IMR-90 (cell line): ENCODE measurements at regions not wholly inside any gene's neighbourhood (a gene's known extent, or its start where the extent isn't known, plus 50 kb on each side); places are given as distances from the start of the nearest gene placed in this dataset.

Experiments used
- ATAC-seq: fragments of 200-7000 bp; cut with Tn5 transposase; 2 replicates; pipeline ENCODE4 v1.9.1; 2020; ENCODE audit warnings: low read depth, mild to moderate bottlenecking, moderate library complexity
- BruUV-seq: library from RNA; stranded (reverse); fragments of 400-500 nt; replicated peaks from 2 replicates; lab custom pipeline; 2021; lab: Mats Ljungman, UMichigan
- CTCF ChIA-PET: fragments of 300-600 bp; formaldehyde crosslinking; extraction: SDS; loops from one replicate; lab custom pipeline; 2021; ENCODE audit warnings: antibody characterized with exemption; lab: Yijun Ruan, JAX
- POLR2A ChIA-PET: fragments of 300-600 bp; sonication (Branson Sonifier 250); formaldehyde crosslinking; loops from one replicate; lab custom pipeline; 2022; ENCODE audit warnings: antibody characterized with exemption; ENCODE audit not compliant: unreplicated experiment; lab: Charles Lee
- DNase-seq: peaks from one replicate; pipeline ENCODE4 v3.0.0; 2013
- H2AFZ ChIP-seq: replicated peaks from 2 replicates; pipeline ENCODE3; 2013; ENCODE audit warnings: low read length, mild to moderate bottlenecking; ENCODE audit not compliant: poor library complexity
- H2AK5ac ChIP-seq: 2 replicates; pipeline ENCODE4 v1.6.1; 2013; ENCODE audit warnings: low read depth, low read length, inconsistent platforms
- H2AK9ac ChIP-seq: replicated peaks from 2 replicates; pipeline ENCODE3; 2013; ENCODE audit warnings: mild to moderate bottlenecking, low read depth, low read length, moderate library complexity; ENCODE audit not compliant: poor library complexity
- H2BK120ac ChIP-seq: 2 replicates; pipeline ENCODE4 v1.6.1; 2013; ENCODE audit warnings: low read depth, low read length, inconsistent platforms
- H2BK15ac ChIP-seq: 3 replicates; pipeline ENCODE4 v1.6.1; 2013; ENCODE audit warnings: low read depth, low read length, inconsistent platforms
- H2BK20ac ChIP-seq: 2 replicates; pipeline ENCODE4 v1.6.1; 2013; ENCODE audit warnings: low read depth, mild to moderate bottlenecking, inconsistent platforms, low read length, moderate library complexity
- H2BK5ac ChIP-seq: 2 replicates; pipeline ENCODE4 v1.6.1; 2013; ENCODE audit warnings: mild to moderate bottlenecking, low read depth, low read length, inconsistent platforms; ENCODE audit not compliant: poor library complexity, severe bottlenecking
- H3K14ac ChIP-seq: replicated peaks from 2 replicates; pipeline ENCODE4 v1.6.1; 2013; ENCODE audit warnings: low read depth, low read length, inconsistent platforms
- H3K18ac ChIP-seq: 2 replicates; pipeline ENCODE4 v1.6.1; 2013; ENCODE audit warnings: low read depth, low read length, control low read depth
- H3K23ac ChIP-seq: 2 replicates; pipeline ENCODE4 v1.6.1; 2013; ENCODE audit warnings: low read depth, low read length, inconsistent platforms
- H3K27ac ChIP-seq: 2 replicates; pipeline ENCODE4 v1.5.1; 2013; ENCODE audit warnings: mild to moderate bottlenecking, control low read depth, low read length; ENCODE audit not compliant: insufficient read depth
- H3K27me3 ChIP-seq: 2 replicates; pipeline ENCODE4 v1.6.1; 2013; ENCODE audit warnings: low read length; ENCODE audit not compliant: control insufficient read depth, insufficient read depth
- H3K36me3 ChIP-seq: 2 replicates; pipeline ENCODE4 v1.6.1; 2013; ENCODE audit warnings: low read length, mixed read lengths; ENCODE audit not compliant: control insufficient read depth, insufficient read depth
- H3K4ac ChIP-seq: 2 replicates; pipeline ENCODE4 v1.6.1; 2013; ENCODE audit warnings: low read depth, low read length, inconsistent platforms
- H3K4me1 ChIP-seq: 2 replicates; pipeline ENCODE4 v1.6.1; 2013; ENCODE audit warnings: low read length, mixed read lengths; ENCODE audit not compliant: control insufficient read depth, insufficient read depth
- H3K4me2 ChIP-seq: 2 replicates; pipeline ENCODE4 v1.6.1; 2013; ENCODE audit warnings: low read depth, mild to moderate bottlenecking, control low read depth, low read length, moderate library complexity
- H3K4me3 ChIP-seq: 2 replicates; pipeline ENCODE4 v1.5.1; 2013; ENCODE audit warnings: low read depth, mild to moderate bottlenecking, control low read depth, low read length, moderate library complexity; ENCODE audit not compliant: insufficient read depth
- H3K56ac ChIP-seq: 2 replicates; pipeline ENCODE4 v1.6.1; 2013; ENCODE audit warnings: low read length, inconsistent platforms; ENCODE audit not compliant: insufficient read depth; ENCODE audit errors: extremely low read depth
- H3K79me1 ChIP-seq, 2 experiments: 2 replicates each; pipeline ENCODE4 v1.6.1; 2013; ENCODE audit warnings: low read length in 2 of 2, inconsistent platforms in 1 of 2, low read depth in 1 of 2
- H3K9ac ChIP-seq: 2 replicates; pipeline ENCODE4 v1.6.1; 2013; ENCODE audit warnings: low read depth, low read length, control low read depth
- H3K9me1 ChIP-seq: 2 replicates; pipeline ENCODE4 v1.6.1; 2013; ENCODE audit warnings: low read length, inconsistent platforms; ENCODE audit not compliant: insufficient read depth
- H3K9me3 ChIP-seq: 2 replicates; pipeline ENCODE4 v1.6.1; 2013; ENCODE audit warnings: low read length; ENCODE audit not compliant: control insufficient read depth, insufficient read depth
- H4K20me1 ChIP-seq: 2 replicates; pipeline ENCODE4 v1.6.1; 2013; ENCODE audit warnings: low read length, inconsistent platforms; ENCODE audit not compliant: insufficient read depth
- H4K5ac ChIP-seq: 2 replicates; pipeline ENCODE4 v1.6.1; 2013; ENCODE audit warnings: mild to moderate bottlenecking, low read depth, low read length, control low read depth
- H4K8ac ChIP-seq, 2 experiments: 2 replicates each; pipeline ENCODE4 v1.6.1; 2013; ENCODE audit warnings: low read depth in 2 of 2, low read length in 2 of 2, control low read depth in 1 of 2, inconsistent platforms in 1 of 2
- H4K91ac ChIP-seq: 2 replicates; pipeline ENCODE4 v1.6.1; 2013; ENCODE audit warnings: low read depth, low read length, inconsistent platforms; ENCODE audit not compliant: insufficient read depth
- BHLHE40 ChIP-seq: fragments of 150-350 bp; IDR thresholded peaks from 2 replicates; pipeline ENCODE4 v1.6.1; 2016; ENCODE audit warnings: mild to moderate bottlenecking, low read depth, low read length
- CHD1 ChIP-seq: IDR thresholded peaks from 2 replicates; pipeline ENCODE4 v1.6.1; 2012; ENCODE audit warnings: low read depth, low read length, improper control_type of control experiment
- FOS ChIP-seq: fragments of 150-350 bp; IDR thresholded peaks from 2 replicates; pipeline ENCODE4 v1.6.1; 2016; ENCODE audit warnings: low read depth, low read length
- MAFK ChIP-seq: IDR thresholded peaks from 2 replicates; pipeline ENCODE4 v1.6.1; 2012; ENCODE audit warnings: low read depth, low read length, improper control_type of control experiment
- MAZ ChIP-seq: IDR thresholded peaks from 2 replicates; pipeline ENCODE4 v1.6.1; 2012; ENCODE audit warnings: low read depth, mild to moderate bottlenecking, low read length, improper control_type of control experiment, moderate library complexity, borderline replicate concordance
- MXI1 ChIP-seq: IDR thresholded peaks from 2 replicates; pipeline ENCODE4 v1.6.1; 2012; ENCODE audit warnings: low read depth, mild to moderate bottlenecking, low read length, moderate library complexity, borderline replicate concordance
- NFE2L2 ChIP-seq: fragments of 150-350 bp; IDR thresholded peaks from 2 replicates; pipeline ENCODE4 v1.6.1; 2016; ENCODE audit warnings: low read depth, mild to moderate bottlenecking, low read length
- RAD21 ChIP-seq: IDR thresholded peaks from 2 replicates; pipeline ENCODE4 v1.6.1; 2012; ENCODE audit warnings: low read length, improper control_type of control experiment
- RCOR1 ChIP-seq: IDR thresholded peaks from 2 replicates; pipeline ENCODE4 v1.6.1; 2012; ENCODE audit warnings: mild to moderate bottlenecking, low read length, improper control_type of control experiment; ENCODE audit not compliant: insufficient replicate concordance
- SMC3 ChIP-seq: fragments of 150-350 bp; IDR thresholded peaks from 2 replicates; pipeline ENCODE4 v1.6.1; 2016; ENCODE audit warnings: low read depth, mild to moderate bottlenecking, antibody characterized with exemption, low read length, moderate library complexity
- WGBS, 2 experiments: methylation state at CpG; one replicate each; pipeline versions ENCODE4 v1.1.5 to v1.1.7; 2013; ENCODE audit warnings: missing lambda C conversion rate in 2 of 2; ENCODE audit not compliant: insufficient read length in 1 of 2; ENCODE audit errors: extremely low coverage in 2 of 2; 5-methylcytosine and 5-hydroxymethylcytosine counted together
- dilution Hi-C: fragments of 300-500 bp; cut with HindIII; formaldehyde crosslinking; loops from one replicate; pipeline ENCODE4 v1.14.3; 2018; ENCODE audit warnings: low sequenced_read_pairs; ENCODE audit not compliant: unreplicated experiment
- in situ Hi-C: fragments of 300-500 bp; cut with MboI; formaldehyde crosslinking; loops from 3 replicates; pipeline ENCODE4 v1.14.3; 2019; ENCODE audit warnings: low sequenced_read_pairs, inconsistent platforms, mixed read lengths
- intact Hi-C: fragments of 100-400 bp; cut with micrococcal nuclease; formaldehyde crosslinking; loops from 2 replicates; pipeline ENCODE4 v1.10.0; 2022
- TF ChIP-seq, protein P1 (sequence below): fragments of 150-350 bp; IDR thresholded peaks from 2 replicates; pipeline ENCODE4 v1.6.1; 2017; ENCODE audit warnings: mild to moderate bottlenecking, antibody characterized with exemption, low read length, low read depth
- TF ChIP-seq, protein P2 (sequence below): fragments of 150-350 bp; IDR thresholded peaks from 2 replicates; pipeline ENCODE4 v1.6.1; 2016; ENCODE audit warnings: low read depth, mild to moderate bottlenecking, low read length, moderate library complexity, borderline replicate concordance

DNA sequence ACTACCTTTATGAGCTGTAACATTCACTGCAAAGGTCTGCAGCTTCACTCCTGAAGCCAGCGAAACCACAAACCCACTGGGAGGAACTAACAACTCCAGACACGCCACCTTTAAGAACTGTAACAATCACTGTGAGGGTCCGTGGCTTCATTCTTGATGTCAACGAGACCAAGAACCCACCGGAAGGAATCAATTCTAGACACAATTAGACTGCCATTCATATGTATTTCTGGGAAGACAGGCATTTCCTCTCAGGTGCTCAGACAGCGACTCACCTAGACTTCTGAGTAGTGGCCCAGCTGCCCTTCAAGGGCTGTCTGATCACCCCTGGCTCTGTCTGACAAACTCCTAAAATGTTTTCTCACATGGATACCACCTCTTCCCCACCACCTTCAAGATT is 506.8 kb downstream of the PDCD6IP start:
- Histone ChIP-seq H3K4me3 (no peak overlapping the region), H3K27ac (no peak overlapping the region), H2BK5ac (no peak overlapping the region), H2AFZ (no peak overlapping the region), H4K5ac (no peak overlapping the region), H3K4me2 (no peak overlapping the region), H3K23ac (no peak overlapping the region), H2AK5ac (no peak overlapping the region), H2BK120ac (no peak overlapping the region), H3K14ac (no peak overlapping the region), H4K20me1 (no peaks in the 10 kb centered on the region), H4K8ac (no peak overlapping the region), H3K56ac (no peak overlapping the region), H3K4ac (no peak overlapping the region), H3K79me1 (no peaks in the 10 kb centered on the region), H3K36me3 (no peaks in the 10 kb centered on the region), H4K91ac (no peak overlapping the region), H3K27me3 (no peaks in the 10 kb centered on the region), H3K9me3 (no peaks in the 10 kb centered on the region), H2AK9ac (no peak overlapping the region), H3K18ac (no peak overlapping the region), H3K9me1 (no peaks in the 10 kb centered on the region), H2BK20ac (no peak overlapping the region), H3K9ac (no peak overlapping the region), H3K4me1 (no peaks in the 10 kb centered on the region), H2BK15ac (no peak overlapping the region)
- intact Hi-C loops (no loop called here), dilution Hi-C loops (no loop called here), in situ Hi-C loops (no loop called here)
- no peak for DNase-seq
- no CpG with 5 or more reads among the region's 6 CpGs for WGBS, 2 experiments
- CTCF ChIA-PET: no interaction called here
- TF ChIP-seq NFE2L2: no peak
- no peak for TF ChIP-seq RCOR1
- TF ChIP-seq, protein P1, sequence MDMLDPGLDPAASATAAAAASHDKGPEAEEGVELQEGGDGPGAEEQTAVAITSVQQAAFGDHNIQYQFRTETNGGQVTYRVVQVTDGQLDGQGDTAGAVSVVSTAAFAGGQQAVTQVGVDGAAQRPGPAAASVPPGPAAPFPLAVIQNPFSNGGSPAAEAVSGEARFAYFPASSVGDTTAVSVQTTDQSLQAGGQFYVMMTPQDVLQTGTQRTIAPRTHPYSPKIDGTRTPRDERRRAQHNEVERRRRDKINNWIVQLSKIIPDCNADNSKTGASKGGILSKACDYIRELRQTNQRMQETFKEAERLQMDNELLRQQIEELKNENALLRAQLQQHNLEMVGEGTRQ: no peak
- TF ChIP-seq SMC3: no peak
- TF ChIP-seq CHD1: no peak
- TF ChIP-seq, protein P2, sequence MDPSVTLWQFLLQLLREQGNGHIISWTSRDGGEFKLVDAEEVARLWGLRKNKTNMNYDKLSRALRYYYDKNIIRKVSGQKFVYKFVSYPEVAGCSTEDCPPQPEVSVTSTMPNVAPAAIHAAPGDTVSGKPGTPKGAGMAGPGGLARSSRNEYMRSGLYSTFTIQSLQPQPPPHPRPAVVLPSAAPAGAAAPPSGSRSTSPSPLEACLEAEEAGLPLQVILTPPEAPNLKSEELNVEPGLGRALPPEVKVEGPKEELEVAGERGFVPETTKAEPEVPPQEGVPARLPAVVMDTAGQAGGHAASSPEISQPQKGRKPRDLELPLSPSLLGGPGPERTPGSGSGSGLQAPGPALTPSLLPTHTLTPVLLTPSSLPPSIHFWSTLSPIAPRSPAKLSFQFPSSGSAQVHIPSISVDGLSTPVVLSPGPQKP: no peak
- TF ChIP-seq MAZ: no peak
- TF ChIP-seq RAD21: no peak
- no peak for TF ChIP-seq MXI1
- no peak for TF ChIP-seq MAFK
- TF ChIP-seq BHLHE40: no peak
- no peak for TF ChIP-seq FOS
- POLR2A ChIA-PET: no interaction called here
- BruUV-seq: no TSS peak
- no peak for ATAC-seq
